ENCODE measurements at regions not wholly inside any gene's neighbourhood (a gene's known extent, or its start where the extent isn't known, plus 50 kb on each side); places are given as distances from the start of the nearest gene placed in this dataset.
"Not testable (repeated sequence)": the region's sequence is repeated elsewhere in the genome, so short reads cannot be mapped to it uniquely, and the experiment has no call there.

- intact Hi-C loops (cut with DNase I) = no loop called here
- no peak for DNase-seq (ENCODE audit: low spot score)
Observed at GRCh38 chr3:33954956-33955355, 156.5 kb downstream of the PDCD6IP start.

GRCh38 chr3:33956206-33956605 is 157.8 kb downstream of the PDCD6IP start:
- intact Hi-C loops (cut with DNase I) = no loop called here
- no peak for DNase-seq (ENCODE audit: low spot score)

DNA sequence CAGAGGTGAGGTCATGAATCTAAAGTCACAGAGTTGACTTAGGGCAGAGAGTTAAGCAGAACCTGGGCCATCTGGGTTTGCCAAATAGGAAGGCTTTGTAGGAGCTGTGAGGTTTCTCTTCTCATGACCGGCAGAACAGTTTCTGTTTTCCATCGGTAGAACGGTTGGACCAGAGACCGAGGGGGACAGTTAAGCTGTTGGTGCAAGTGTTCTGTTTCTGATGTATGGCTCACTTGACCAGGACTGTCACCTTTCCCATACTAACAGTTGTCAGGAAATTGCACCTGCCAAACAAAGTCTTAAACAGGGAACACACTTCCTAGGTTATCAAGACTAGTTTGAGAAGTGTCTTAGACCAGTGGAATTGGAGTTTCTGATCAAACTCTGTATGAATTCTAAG is 158.3 kb downstream of the PDCD6IP start:
- intact Hi-C loops (cut with DNase I) = no loop called here

GRCh38 chr3:33957176-33957575 is 158.7 kb downstream of the PDCD6IP start:
- intact Hi-C loops (cut with DNase I) = no loop called here
- no peak for DNase-seq (ENCODE audit: low spot score)

More for the DNA sequence above, 158.3 kb downstream of the PDCD6IP start:
- no peak for DNase-seq (ENCODE audit: low spot score)

- DNase-seq (ENCODE audit: low spot score) = no peak
- intact Hi-C loops (cut with DNase I) = no loop called here
Observed at GRCh38 chr3:33958661-33959060, 160.2 kb downstream of the PDCD6IP start.

GRCh38 chr3:33962396-33962795 is 164.0 kb downstream of the PDCD6IP start:
- no peak for DNase-seq (ENCODE audit: low spot score)
- intact Hi-C loops (cut with DNase I) = no loop called here

DNA sequence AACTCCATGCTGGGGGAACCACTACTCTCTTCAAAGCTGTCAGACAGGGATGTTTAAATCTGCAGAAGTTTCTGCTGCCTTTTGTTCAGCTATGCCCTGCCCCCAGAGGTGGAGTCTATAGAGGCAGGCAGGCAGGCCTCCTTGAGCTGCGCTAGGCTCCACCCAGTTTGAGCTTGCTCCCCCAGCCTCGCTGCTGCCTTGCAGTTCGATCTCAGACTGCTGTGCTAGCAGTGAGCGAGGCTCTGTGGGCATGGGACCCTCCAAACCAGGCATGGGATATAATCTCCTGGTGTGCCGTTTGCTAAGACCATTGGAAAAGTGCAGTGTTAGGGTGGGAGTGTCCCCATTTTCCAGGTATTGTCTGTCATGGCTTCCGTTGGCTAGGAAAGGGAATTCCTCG is 171.8 kb downstream of the PDCD6IP start:
- intact Hi-C loops (cut with DNase I); DNase-seq (ENCODE audit: low spot score): not testable (repeated sequence)

DNA sequence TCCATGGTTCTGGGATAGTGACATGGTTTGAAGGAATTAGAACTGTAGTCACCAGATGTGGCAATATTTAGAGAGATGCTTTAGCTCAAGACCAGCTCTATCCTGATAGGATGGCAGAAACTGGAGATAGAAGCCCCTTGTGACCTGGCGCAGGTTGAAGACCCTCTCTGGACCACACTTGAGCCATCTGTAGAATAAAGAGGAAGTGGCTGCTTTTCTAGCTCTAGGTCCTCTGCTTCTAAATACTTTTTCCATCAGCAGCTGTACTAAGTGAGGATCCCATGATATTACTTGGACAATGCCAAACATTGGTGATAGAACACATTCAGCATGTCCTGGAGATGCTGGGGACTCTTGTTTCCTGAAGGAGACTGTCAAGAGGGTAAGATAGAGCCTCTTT is 172.6 kb downstream of the PDCD6IP start:
- no peak for DNase-seq (ENCODE audit: low spot score)
- intact Hi-C loops (cut with DNase I) = no loop called here

- intact Hi-C loops (cut with DNase I) = no loop called here
- no peak for DNase-seq (ENCODE audit: low spot score)
Observed at GRCh38 chr3:33975463-33975862, 177.0 kb downstream of the PDCD6IP start.

- intact Hi-C loops (cut with DNase I) = no loop called here
- DNase-seq (ENCODE audit: low spot score) = no peak
Observed at GRCh38 chr3:33977227-33977626, 178.8 kb downstream of the PDCD6IP start.

DNA sequence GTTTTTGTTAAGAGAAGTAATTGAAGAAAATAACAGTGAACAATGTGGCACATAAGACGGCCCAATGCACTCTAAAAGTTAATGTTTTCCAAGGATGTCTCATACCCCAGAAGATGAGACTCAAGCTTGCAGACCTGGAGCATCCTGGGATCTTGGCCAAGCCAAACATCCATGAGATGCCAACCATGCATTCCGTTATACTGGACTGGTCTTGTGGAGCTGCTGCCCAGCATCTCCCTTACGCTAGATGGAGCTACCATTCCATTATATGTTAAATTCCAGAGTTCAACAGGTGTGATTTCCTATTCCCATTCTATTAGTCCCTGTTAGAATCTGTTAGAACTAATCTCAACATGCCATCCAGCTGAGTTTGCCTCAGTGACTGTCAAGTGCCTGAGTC is 181.8 kb downstream of the PDCD6IP start:
- no peak for DNase-seq (ENCODE audit: low spot score)
- intact Hi-C loops (cut with DNase I) = no loop called here

DNA sequence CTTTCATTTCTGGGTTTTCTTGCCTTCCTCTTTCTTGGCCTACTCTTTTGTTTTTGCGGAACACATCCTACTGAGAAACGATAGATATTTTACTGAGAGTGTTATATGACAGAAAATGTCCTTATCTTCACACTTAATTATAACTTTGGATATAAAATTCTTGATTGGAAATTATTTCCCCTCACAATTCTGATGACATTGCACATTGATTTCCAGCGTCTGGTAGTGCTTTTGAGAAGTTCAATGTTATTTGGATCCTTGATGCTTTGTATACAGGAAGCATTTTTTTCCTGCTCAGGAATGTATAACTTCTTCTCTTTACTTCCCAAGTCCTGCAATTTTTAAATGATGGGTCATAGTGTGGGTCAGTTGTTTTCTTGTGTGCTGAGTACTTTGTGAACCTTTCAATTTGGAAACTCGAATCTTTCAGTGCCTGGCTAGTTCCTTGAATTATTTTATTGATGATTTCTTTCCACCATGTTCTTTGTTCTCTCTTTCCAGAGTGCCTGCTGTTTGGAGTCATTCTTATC is 183.9 kb downstream of the PDCD6IP start:
- DNase-seq (ENCODE audit: low spot score) = no peak
- intact Hi-C loops (cut with DNase I) = no loop called here

DNA sequence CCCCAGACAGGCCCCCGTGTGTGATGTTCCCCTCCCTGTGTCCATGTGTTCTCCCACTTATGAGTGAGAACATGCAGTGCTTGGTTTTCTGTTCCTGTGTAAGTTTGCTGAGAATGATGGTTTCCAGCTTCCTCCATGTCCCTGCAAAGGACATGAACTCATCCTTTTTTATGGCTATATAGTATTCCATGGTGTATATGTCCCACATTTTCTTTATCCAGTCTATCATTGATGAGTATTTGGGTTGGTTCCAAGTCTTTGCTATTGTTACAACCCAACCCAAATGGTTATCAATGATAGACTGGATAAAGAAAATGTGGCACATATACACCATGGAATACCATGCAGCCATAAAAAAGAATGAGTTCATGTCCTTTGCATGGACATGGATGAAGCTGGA is 184.5 kb downstream of the PDCD6IP start:
- DNase-seq (ENCODE audit: low spot score); intact Hi-C loops (cut with DNase I): not testable (repeated sequence)

GRCh38 chr3:33989229-33989628 is 190.8 kb downstream of the PDCD6IP start:
- DNase-seq (ENCODE audit: low spot score) = no peak
- intact Hi-C loops (cut with DNase I) = no loop called here

- intact Hi-C loops (cut with DNase I) = no loop called here
- DNase-seq (ENCODE audit: low spot score) = no peak
Observed at GRCh38 chr3:33991673-33992072, 193.2 kb downstream of the PDCD6IP start.

DNA sequence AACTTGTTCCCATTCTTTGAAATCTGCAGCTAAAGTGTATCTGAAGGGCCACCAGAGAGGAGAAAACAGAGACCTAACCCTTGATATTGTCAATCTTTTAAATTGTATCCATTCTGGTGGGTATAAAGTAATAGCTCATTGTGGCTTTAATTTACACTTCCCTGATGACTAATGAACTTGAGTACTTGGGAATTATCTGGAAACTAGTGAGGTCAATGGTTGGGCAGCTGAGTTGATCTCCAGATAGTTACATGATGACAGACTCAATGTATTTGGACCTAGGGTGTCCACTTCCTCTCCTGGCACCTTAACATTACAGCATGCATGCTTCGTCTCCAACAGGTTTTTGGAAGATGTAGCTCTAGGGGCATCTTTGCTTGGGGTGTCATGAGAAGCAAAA is 195.2 kb downstream of the PDCD6IP start:
- intact Hi-C loops (cut with DNase I) = no loop called here
- DNase-seq (ENCODE audit: low spot score) = no peak

GRCh38 chr3:33994568-33994967 is 196.1 kb downstream of the PDCD6IP start:
- no peak for DNase-seq (ENCODE audit: low spot score)
- intact Hi-C loops (cut with DNase I) = no loop called here

DNA sequence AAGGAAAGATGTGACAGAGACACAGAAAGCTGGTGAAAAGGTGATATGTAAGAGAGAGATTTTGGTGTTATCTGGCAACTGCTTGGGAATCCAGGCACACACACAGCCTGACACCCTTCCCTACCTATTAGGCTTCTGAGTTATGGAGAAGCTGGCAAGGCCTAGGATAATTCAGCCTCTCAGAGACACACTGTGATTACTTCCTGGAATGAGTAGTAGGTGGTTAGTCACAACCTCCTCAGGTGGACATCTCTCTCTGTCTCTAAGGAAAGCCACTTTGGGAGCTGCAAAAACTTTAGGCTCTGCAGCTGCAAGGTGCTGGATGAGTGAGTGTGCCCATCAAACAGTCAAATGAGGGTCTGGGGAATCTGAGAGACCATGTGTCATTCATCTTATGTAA is 201.9 kb downstream of the PDCD6IP start:
- intact Hi-C loops (cut with DNase I) = no loop called here
- DNase-seq (ENCODE audit: low spot score) = no peak

DNA sequence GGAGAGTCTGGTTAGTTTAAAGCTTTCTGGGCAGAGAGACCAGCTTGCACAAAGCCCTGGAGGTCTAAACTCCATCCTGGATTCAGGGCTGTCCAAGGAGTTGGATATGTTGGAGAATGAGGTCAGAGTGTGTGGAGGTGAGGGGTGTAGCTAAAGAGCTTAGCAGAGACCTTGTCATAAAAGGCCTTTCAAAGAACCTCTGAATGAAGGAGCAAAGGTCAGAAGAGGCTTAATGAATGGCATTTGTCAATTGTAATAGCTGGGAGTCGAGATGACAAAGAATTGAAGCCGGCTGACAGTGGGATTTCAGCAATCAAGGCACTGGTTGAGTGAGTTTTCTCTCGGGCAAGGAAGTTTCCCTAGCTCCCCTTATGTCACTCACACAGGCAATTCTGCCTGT is 202.6 kb downstream of the PDCD6IP start:
- intact Hi-C loops (cut with DNase I) = no loop called here
- DNase-seq (ENCODE audit: low spot score) = no peak

DNA sequence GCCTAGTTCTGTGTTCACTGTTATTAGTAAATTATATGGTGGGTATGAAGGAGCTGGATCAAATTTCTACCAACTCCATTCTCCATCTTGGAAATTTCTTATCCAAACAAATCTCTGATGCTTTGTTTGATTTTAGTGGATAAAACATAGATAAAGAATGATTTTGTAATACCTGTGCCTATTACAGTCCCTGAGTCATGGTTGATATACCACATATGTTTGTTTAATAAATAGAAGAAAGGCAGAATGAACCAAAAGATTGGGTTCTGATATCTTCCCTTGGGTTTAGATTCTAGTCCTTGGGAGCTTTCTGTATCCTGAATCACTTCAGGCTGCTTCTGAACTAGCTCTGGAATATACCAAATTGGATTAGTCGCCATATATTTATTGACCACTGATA is 203.6 kb downstream of the PDCD6IP start:
- DNase-seq (ENCODE audit: low spot score) = no peak
- intact Hi-C loops (cut with DNase I) = no loop called here

DNA sequence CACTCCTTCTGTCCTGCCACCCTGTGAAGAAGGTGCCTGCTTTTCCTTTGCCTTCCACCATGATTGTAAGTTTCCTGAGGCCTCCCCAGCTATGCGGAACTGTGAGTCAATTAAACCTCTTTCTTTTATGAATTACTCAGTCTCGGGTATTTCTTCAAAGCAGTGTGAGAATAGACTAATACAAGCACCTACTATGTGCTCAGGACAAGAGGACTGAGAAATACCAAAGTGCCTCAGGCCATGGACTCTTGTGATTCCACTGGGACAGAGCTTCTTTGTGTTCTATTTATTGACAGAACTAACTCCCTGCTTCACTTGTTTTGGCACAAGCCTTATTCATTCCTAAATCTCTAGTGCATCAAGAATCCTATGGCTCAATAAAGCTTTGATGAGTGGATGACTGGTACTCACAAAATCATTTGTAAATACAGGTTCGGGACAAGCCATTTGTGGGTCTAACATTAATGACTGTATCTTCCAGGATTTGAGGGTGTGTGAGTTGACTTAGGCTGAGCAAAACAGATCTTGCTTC is 204.2 kb downstream of the PDCD6IP start:
- intact Hi-C loops (cut with DNase I) = no loop called here
- no peak for DNase-seq (ENCODE audit: low spot score)

DNA sequence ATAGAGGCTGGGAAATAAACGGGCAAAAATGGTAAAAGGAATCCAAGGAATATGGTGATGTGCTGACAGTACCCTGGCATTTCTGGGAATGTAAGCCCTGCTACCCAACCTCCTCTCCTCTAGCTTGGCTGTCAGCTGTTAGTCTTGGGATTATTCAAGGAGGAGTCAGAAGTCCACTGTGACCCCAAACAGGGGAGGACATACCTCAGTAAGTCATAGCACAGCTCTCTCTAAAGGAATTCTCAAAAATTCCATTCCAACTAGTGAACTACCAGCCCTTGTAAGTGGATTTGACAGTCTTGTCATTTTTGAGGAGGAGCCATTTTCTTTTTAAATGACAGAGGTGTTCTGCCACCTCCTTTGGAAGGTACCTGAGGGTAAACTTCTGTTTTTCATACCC is 207.5 kb downstream of the PDCD6IP start:
- intact Hi-C loops (cut with DNase I) = no loop called here
- no peak for DNase-seq (ENCODE audit: low spot score)

Data from cardiac septum (tissue), 1 donor.